ENCODE measurements at regions not wholly inside any gene's neighbourhood (a gene's known extent, or its start where the extent isn't known, plus 50 kb on each side); places are given as distances from the start of the nearest gene placed in this dataset.

GRCh38 chr2:120677696-120678247, 57.9 kb upstream of the GLI2 start (continued):
- no peak for TF ChIP-seq CAMTA2 (CRISPR knock-in tag; conservative IDR thresholded peaks at IDR 0.05)
- TF ChIP-seq, protein P1, sequence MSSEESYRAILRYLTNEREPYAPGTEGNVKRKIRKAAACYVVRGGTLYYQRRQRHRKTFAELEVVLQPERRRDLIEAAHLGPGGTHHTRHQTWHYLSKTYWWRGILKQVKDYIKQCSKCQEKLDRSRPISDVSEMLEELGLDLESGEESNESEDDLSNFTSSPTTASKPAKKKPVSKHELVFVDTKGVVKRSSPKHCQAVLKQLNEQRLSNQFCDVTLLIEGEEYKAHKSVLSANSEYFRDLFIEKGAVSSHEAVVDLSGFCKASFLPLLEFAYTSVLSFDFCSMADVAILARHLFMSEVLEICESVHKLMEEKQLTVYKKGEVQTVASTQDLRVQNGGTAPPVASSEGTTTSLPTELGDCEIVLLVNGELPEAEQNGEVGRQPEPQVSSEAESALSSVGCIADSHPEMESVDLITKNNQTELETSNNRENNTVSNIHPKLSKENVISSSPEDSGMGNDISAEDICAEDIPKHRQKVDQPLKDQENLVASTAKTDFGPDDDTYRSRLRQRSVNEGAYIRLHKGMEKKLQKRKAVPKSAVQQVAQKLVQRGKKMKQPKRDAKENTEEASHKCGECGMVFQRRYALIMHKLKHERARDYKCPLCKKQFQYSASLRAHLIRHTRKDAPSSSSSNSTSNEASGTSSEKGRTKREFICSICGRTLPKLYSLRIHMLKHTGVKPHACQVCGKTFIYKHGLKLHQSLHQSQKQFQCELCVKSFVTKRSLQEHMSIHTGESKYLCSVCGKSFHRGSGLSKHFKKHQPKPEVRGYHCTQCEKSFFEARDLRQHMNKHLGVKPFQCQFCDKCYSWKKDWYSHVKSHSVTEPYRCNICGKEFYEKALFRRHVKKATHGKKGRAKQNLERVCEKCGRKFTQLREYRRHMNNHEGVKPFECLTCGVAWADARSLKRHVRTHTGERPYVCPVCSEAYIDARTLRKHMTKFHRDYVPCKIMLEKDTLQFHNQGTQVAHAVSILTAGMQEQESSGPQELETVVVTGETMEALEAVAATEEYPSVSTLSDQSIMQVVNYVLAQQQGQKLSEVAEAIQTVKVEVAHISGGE (CRISPR knock-in tag; IDR thresholded peaks at IDR 0.05), result no peak
- TF ChIP-seq ZBTB17 (CRISPR knock-in tag; IDR thresholded peaks at IDR 0.05), result no peak
- no peak for TF ChIP-seq ZNF408 (CRISPR knock-in tag; IDR thresholded peaks at IDR 0.05; ENCODE audit: low read depth)
- TF ChIP-seq NR0B1 (IDR thresholded peaks at IDR 0.05; ENCODE audit: partially characterized antibody), result no peak
- TF ChIP-seq, protein P2, sequence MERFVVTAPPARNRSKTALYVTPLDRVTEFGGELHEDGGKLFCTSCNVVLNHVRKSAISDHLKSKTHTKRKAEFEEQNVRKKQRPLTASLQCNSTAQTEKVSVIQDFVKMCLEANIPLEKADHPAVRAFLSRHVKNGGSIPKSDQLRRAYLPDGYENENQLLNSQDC (CRISPR knock-in tag; IDR thresholded peaks at IDR 0.05), result no peak
- no peak for TF ChIP-seq NCOA1 (IDR thresholded peaks at IDR 0.05; ENCODE audit: low read depth)
